ENCODE measurements at regions not wholly inside any gene's neighbourhood (a gene's known extent, or its start where the extent isn't known, plus 50 kb on each side); places are given as distances from the start of the nearest gene placed in this dataset.

GRCh38 chr13:37163641-37164265, 58.3 kb upstream of the CSNK1A1L start:
- TF ChIP-seq POLR2A (IDR thresholded peaks at IDR 0.05) = no peak
- TF ChIP-seq CTCF (IDR thresholded peaks at IDR 0.05) = no peak
